HTR-8/SVneo (cell line): ENCODE measurements at regions not wholly inside any gene's neighbourhood (a gene's known extent, or its start where the extent isn't known, plus 50 kb on each side); places are given as distances from the start of the nearest gene placed in this dataset.
A peak's percentile ranks its signal among the peaks of the same experiment; 100 is the strongest.
"Not testable (repeated sequence)": the region's sequence is repeated elsewhere in the genome, so short reads cannot be mapped to it uniquely, and the experiment has no call there.

Source experiments
- DNase-seq: peaks from one replicate; pipeline ENCODE4 v3.0.0; 2011; ENCODE audit warnings: low spot score, mixed read lengths; ENCODE audit not compliant: insufficient read length
- FAIRE-seq: peaks from 2 replicates; lab custom pipeline; 2011; peaks lifted over from hg19 to GRCh38; lab: Jason Lieb, UNC

GRCh38 chr6:117761610-117762009 is 86.3 kb downstream of the NUS1 start:
- DNase-seq: no peak
- no peak for FAIRE-seq

GRCh38 chr6:117771403-117771802 is 96.1 kb downstream of the NUS1 start:
- FAIRE-seq: no peak

GRCh38 chr6:117776441-117776840 is 101.2 kb downstream of the NUS1 start:
- FAIRE-seq (no peak), DNase-seq (no peak)

More at GRCh38 chr6:117771403-117771802, 96.1 kb downstream of the NUS1 start:
- no peak for DNase-seq

- DNase-seq (no peak), FAIRE-seq (no peak)
Observed at GRCh38 chr6:117781550-117781949, 106.3 kb downstream of the NUS1 start.

GRCh38 chr6:117783279-117783678 is 108.0 kb downstream of the NUS1 start:
- no peak for DNase-seq
- no peak for FAIRE-seq

- FAIRE-seq (no peak), DNase-seq (no peak)
Observed at GRCh38 chr6:117791012-117791411, 115.7 kb downstream of the NUS1 start.

GRCh38 chr6:117795234-117795633 is 111.8 kb upstream of the SLC35F1 start:
- FAIRE-seq: no peak
- no peak for DNase-seq

- not testable (repeated sequence) for FAIRE-seq, DNase-seq
Observed at GRCh38 chr6:117798819-117799218, 108.2 kb upstream of the SLC35F1 start.

GRCh38 chr6:117810269-117810668 is 96.8 kb upstream of the SLC35F1 start:
- DNase-seq (no peak), FAIRE-seq (no peak)

- FAIRE-seq: no peak
Observed at GRCh38 chr6:117817499-117817898, 89.6 kb upstream of the SLC35F1 start.

GRCh38 chr6:117817992-117818391 is 89.1 kb upstream of the SLC35F1 start:
- DNase-seq (no peak), FAIRE-seq (no peak)

More at GRCh38 chr6:117817499-117817898, 89.6 kb upstream of the SLC35F1 start:
- DNase-seq: no peak

- DNase-seq (no peak), FAIRE-seq (no peak)
Observed at GRCh38 chr6:117818449-117818848, 88.6 kb upstream of the SLC35F1 start.

- DNase-seq: peak; percentile 15
- FAIRE-seq: no peak
Observed at GRCh38 chr6:117829594-117830319, 77.3 kb upstream of the SLC35F1 start.

GRCh38 chr6:117837261-117837660 is 69.8 kb upstream of the SLC35F1 start:
- no peak for FAIRE-seq

GRCh38 chr6:117840541-117840983 is 66.5 kb upstream of the SLC35F1 start:
- FAIRE-seq (no peak), DNase-seq (peak; percentile 23)

More at GRCh38 chr6:117837261-117837660, 69.8 kb upstream of the SLC35F1 start:
- no peak for DNase-seq

GRCh38 chr6:117847912-117848311 is 59.2 kb upstream of the SLC35F1 start:
- DNase-seq (no peak), FAIRE-seq (no peak)

- no peak for FAIRE-seq
Observed at GRCh38 chr6:117849087-117849486, 58.0 kb upstream of the SLC35F1 start.

More at GRCh38 chr6:117849087-117849486, 58.0 kb upstream of the SLC35F1 start:
- no peak for DNase-seq
